ENCODE measurements at regions not wholly inside any gene's neighbourhood (a gene's known extent, or its start where the extent isn't known, plus 50 kb on each side); places are given as distances from the start of the nearest gene placed in this dataset.

DNA sequence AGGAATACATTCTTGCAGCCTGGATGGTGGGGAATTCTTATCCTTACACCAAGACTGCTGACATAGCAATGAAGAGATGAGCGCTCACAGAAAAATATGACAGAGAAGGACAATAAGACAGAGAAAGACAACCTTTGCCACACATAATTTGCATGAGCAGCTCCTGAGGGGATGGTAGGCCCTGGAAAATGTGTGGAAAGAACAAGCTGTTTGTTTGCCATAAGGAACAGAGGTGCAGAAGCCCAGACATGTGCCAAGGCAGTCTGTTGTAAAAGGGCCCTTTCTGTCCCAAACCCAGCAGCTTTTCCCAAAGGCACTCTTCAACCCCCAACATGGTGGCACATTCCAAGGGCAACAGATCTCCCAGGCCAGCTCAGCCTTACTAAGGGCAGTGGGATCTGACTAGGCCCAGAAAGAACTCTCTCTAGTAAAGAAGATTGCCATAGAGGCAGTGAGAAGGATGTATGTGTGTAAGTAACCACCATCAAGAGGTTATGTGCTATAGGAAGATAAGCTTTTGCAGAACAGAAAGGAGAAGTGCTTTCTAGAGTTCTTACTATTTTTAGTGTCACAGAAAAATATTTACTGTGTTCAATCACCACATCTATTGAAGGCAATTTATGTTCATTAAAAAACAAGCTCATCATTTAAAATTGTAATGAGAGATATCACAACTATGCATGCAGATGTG is 287.0 kb upstream of the RASGEF1B start:
- H3K27ac ChIP-seq (ENCODE audit: low read length), result no peak overlapping the region
- no peaks in the 10 kb centered on the region for H3K4me1 ChIP-seq (ENCODE audit: control insufficient read depth, insufficient read depth, low read length)
- Mint-ChIP-seq H3K27me3 (ENCODE audit: low read depth in 2 of 2) (no peaks in the 10 kb centered on the region), H3K4me1 (peaks cover 12% of the 10 kb centered on the region in 2 donors), H3K27ac (no peak overlapping the region), H3K4me3 (no peak overlapping the region), H3K9me3 (no peaks in the 10 kb centered on the region), H3K36me3 (no peaks in the 10 kb centered on the region)
- DNase-seq (no peak), ATAC-seq (no peak)
- WGBS (ENCODE audit: insufficient coverage), result no CpG with 5 or more reads among the region's 1 CpG
- no peaks in the 10 kb centered on the region for H3K9me3 ChIP-seq (ENCODE audit: control insufficient read depth, insufficient read depth, low read length)
- TF ChIP-seq, protein P1, sequence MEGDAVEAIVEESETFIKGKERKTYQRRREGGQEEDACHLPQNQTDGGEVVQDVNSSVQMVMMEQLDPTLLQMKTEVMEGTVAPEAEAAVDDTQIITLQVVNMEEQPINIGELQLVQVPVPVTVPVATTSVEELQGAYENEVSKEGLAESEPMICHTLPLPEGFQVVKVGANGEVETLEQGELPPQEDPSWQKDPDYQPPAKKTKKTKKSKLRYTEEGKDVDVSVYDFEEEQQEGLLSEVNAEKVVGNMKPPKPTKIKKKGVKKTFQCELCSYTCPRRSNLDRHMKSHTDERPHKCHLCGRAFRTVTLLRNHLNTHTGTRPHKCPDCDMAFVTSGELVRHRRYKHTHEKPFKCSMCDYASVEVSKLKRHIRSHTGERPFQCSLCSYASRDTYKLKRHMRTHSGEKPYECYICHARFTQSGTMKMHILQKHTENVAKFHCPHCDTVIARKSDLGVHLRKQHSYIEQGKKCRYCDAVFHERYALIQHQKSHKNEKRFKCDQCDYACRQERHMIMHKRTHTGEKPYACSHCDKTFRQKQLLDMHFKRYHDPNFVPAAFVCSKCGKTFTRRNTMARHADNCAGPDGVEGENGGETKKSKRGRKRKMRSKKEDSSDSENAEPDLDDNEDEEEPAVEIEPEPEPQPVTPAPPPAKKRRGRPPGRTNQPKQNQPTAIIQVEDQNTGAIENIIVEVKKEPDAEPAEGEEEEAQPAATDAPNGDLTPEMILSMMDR (IDR thresholded peaks at IDR 0.05), result no peak
- no peaks in the 10 kb centered on the region for H3K27me3 ChIP-seq (ENCODE audit: control insufficient read depth, insufficient read depth, low read length)
- intact Hi-C loops (cut with micrococcal nuclease), result no loop called here
- no peak overlapping the region for H3K4me3 ChIP-seq (ENCODE audit: low read length)
- no peaks in the 10 kb centered on the region for H3K36me3 ChIP-seq (ENCODE audit: control insufficient read depth, insufficient read depth, low read length)

DNA sequence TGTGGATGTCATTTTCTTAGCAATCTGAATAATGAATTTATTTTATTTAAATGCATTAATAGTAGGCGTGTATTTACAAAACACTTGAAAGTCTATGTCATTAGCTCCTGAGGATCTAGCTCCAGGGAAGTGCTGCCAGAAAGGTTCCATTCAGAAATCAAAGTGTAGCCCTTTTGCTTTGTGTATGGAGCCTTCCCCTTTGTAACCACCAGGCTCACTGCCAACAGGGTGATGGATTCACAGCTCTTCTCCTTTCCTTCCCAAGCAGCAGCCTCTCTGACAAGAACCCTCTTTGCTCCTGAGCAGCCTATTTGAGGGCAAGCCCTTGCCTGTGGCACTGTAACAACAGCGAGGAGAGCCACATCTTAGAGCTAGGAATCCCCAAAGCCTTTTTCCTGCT is 286.0 kb upstream of the RASGEF1B start:
- Histone ChIP-seq H3K36me3 (ENCODE audit: control insufficient read depth, insufficient read depth, low read length) (no peaks in the 10 kb centered on the region), H3K4me3 (ENCODE audit: low read length) (no peak overlapping the region), H3K9me3 (ENCODE audit: control insufficient read depth, insufficient read depth, low read length) (no peaks in the 10 kb centered on the region), H3K4me1 (ENCODE audit: control insufficient read depth, insufficient read depth, low read length) (no peaks in the 10 kb centered on the region), H3K27me3 (ENCODE audit: control insufficient read depth, insufficient read depth, low read length) (no peaks in the 10 kb centered on the region), H3K27ac (ENCODE audit: low read length) (no peak overlapping the region)
- no peak overlapping the region for H3K4me3 Mint-ChIP-seq
- no peaks in the 10 kb centered on the region for H3K9me3 Mint-ChIP-seq
- no peaks in the 10 kb centered on the region for H3K36me3 Mint-ChIP-seq
- DNase-seq, result no peak
- H3K4me1 Mint-ChIP-seq, result peaks cover 12% of the 10 kb centered on the region in 2 donors
- no peak overlapping the region for H3K27ac Mint-ChIP-seq
- intact Hi-C loops (cut with micrococcal nuclease), result no loop called here
- WGBS (ENCODE audit: insufficient coverage), result 80% methylated on average over 2 of the region's 2 CpGs
- ATAC-seq, result no peak
- H3K27me3 Mint-ChIP-seq (ENCODE audit: low read depth in 2 of 2), result peaks cover 0 to 2% of the 10 kb centered on the region in 2 donors
- TF ChIP-seq, protein P1 (IDR thresholded peaks at IDR 0.05), result no peak

DNA sequence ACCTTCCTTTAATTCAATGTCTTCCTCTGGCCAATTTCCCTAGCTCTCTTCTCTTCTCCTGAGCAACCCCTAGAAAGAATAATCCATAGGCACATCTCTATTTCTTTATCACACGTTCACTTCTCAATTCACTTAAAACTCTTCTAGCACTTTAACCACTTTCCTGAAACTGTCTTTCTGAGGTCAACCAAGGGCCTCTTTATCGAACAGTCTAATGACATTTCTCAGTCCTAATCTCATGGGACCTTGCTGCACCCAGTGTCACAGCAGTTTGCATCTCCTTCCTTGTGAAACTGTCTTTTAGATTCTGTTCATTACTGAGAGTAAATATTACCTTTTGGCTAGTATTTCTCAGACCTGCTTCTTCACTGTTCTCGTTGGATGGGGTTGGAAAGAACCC is 285.3 kb upstream of the RASGEF1B start:
- Histone ChIP-seq H3K27ac (ENCODE audit: low read length) (no peak overlapping the region), H3K27me3 (ENCODE audit: control insufficient read depth, insufficient read depth, low read length) (no peaks in the 10 kb centered on the region), H3K4me1 (ENCODE audit: control insufficient read depth, insufficient read depth, low read length) (no peaks in the 10 kb centered on the region), H3K36me3 (ENCODE audit: control insufficient read depth, insufficient read depth, low read length) (no peaks in the 10 kb centered on the region), H3K9me3 (ENCODE audit: control insufficient read depth, insufficient read depth, low read length) (no peaks in the 10 kb centered on the region), H3K4me3 (ENCODE audit: low read length) (no peak overlapping the region)
- Mint-ChIP-seq H3K4me3 (no peak overlapping the region), H3K27ac (no peak overlapping the region), H3K36me3 (no peaks in the 10 kb centered on the region), H3K4me1 (peaks cover 12% of the 10 kb centered on the region in 2 donors), H3K27me3 (ENCODE audit: low read depth in 2 of 2) (peaks cover 0 to 2% of the 10 kb centered on the region in 2 donors), H3K9me3 (no peaks in the 10 kb centered on the region)
- TF ChIP-seq, protein P1 (IDR thresholded peaks at IDR 0.05), result no peak
- 17% methylated on average over 2 of the region's 3 CpGs for WGBS (ENCODE audit: insufficient coverage)
- no peak for DNase-seq
- intact Hi-C loops (cut with micrococcal nuclease), result no loop called here
- peak in 1 of 3 donors; percentile 44 for ATAC-seq

DNA sequence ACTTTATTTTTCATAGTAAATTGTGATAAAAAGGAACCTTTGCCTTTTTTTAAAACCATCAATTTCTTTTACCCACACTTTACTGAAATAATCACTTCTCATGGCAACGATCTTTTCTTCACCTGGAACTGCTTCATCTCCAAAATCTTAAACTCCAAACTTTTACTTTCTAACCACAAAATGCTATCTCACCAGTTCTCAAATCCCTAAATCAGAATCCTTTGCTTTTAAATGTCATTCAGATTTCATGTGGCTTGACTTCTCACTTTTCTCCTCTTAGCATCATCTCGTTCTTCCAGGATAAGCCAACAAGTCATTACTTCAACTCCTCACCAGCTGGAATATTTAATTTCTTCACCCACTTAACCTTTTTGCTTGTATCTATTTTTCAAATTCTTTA is 284.3 kb upstream of the RASGEF1B start:
- TF ChIP-seq, protein P1 (IDR thresholded peaks at IDR 0.05), result no peak
- Histone ChIP-seq H3K27ac (ENCODE audit: low read length) (no peak overlapping the region), H3K36me3 (ENCODE audit: control insufficient read depth, insufficient read depth, low read length) (no peaks in the 10 kb centered on the region), H3K4me3 (ENCODE audit: low read length) (no peak overlapping the region), H3K4me1 (ENCODE audit: control insufficient read depth, insufficient read depth, low read length) (no peaks in the 10 kb centered on the region), H3K27me3 (ENCODE audit: control insufficient read depth, insufficient read depth, low read length) (no peaks in the 10 kb centered on the region), H3K9me3 (ENCODE audit: control insufficient read depth, insufficient read depth, low read length) (no peaks in the 10 kb centered on the region)
- peaks cover 12% of the 10 kb centered on the region in 2 donors for H3K4me1 Mint-ChIP-seq
- no peak for ATAC-seq
- no peak overlapping the region for H3K27ac Mint-ChIP-seq
- intact Hi-C loops (cut with micrococcal nuclease), result no loop called here
- peaks cover 0 to 2% of the 10 kb centered on the region in 2 donors for H3K27me3 Mint-ChIP-seq (ENCODE audit: low read depth in 2 of 2)
- no peak overlapping the region for H3K4me3 Mint-ChIP-seq
- no peaks in the 10 kb centered on the region for H3K9me3 Mint-ChIP-seq
- 58% methylated on average over 2 of the region's 2 CpGs for WGBS (ENCODE audit: insufficient coverage)
- H3K36me3 Mint-ChIP-seq, result no peaks in the 10 kb centered on the region
- DNase-seq, result no peak

Data from natural killer cell (primary cell).